ENCODE measurements at regions not wholly inside any gene's neighbourhood (a gene's known extent, or its start where the extent isn't known, plus 50 kb on each side); places are given as distances from the start of the nearest gene placed in this dataset.
A peak's percentile ranks its signal among the peaks of the same experiment; 100 is the strongest.

DNA sequence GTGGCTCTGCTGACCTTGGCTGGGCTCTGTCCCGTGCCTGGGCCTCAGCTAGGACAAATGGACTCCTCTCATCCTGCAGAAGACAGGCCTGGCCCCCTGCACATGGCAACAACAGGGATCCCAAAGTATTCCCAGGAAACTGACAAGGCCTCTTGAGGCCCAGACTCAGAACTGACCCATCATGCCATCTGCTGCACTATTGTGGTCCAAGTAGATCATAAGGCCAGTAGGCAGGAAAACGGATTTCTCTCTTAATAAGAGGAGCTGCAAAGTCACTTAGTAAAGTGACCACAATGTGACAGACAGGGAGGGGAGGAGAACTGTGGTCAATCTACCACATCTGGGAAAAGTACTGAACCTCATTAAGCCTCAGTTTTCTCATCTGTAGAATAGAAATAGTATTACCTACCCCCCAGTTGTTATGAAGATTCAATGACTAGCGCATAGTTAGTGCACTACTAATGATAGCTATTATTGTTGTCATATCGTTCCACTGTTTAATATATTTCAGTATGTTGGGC, 62.1 kb upstream of the TNRC6A start:
- no TSS peak for BruUV-seq (replicated peaks)
- intact Hi-C loops (cut with micrococcal nuclease), result loop anchor here (5.0 kb wide), 1 partner anchor 65 kb away; no protein-coding TSS in a partner anchor

DNA sequence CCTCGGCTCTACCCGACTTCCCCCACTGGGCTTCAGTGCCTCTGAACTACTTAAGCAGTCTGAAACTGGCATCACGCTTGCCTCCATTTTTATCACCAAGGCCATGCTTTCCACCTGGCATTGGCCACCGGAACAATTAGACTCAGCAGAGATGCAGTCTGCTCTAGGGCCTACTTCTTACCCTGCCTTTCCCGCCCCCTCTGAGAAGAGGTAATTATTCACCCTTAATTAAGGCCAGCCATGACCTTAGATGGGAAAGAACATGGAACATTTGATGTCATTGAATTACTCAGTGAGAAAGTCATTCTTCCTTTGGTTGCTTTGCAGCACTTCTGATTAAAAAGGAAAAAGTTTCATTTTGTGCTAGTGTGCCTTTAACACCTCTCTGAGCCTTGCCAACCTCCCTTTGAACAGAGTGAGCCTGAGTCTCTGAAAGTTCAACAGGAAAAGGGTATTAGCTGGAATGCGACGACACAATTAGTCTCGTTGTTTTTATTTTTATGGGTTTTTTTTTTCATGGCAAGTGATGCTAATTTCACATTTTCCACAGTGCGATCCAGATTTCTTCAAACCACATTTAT, 60.9 kb upstream of the TNRC6A start:
- TF ChIP-seq JUN (IDR thresholded peaks at IDR 0.05; ENCODE audit: borderline replicate concordance, insufficient read depth, insufficient read length, low read depth) (peak; percentile 56), POLR2AphosphoS5 (IDR thresholded peaks at IDR 0.05; ENCODE audit: insufficient read depth, low read depth, low read length) (peak; percentile 32), EZH2 (IDR thresholded peaks at IDR 0.05; ENCODE audit: borderline replicate concordance, low read depth, low read length, severe bottlenecking) (no peak)
- no peaks in the 10 kb centered on the region for H3K9me1 ChIP-seq (replicated peaks; ENCODE audit: control insufficient read depth, extremely low read depth, insufficient read depth, low read length)
- dilution Hi-C loops (cut with MboI; ENCODE audit: extremely low pct_ligation_motif_present, low sequenced_read_pairs), result no loop called here
- intact Hi-C loops (cut with micrococcal nuclease), result loop anchor here (1.0 to 5.0 kb wide), 4 partner anchors 22 to 129 kb away; partner anchors contain the start of gene RBBP6
- DNase-seq (ENCODE audit: low read depth, low spot score), result peak; percentile 87
- FAIRE-seq, result peak; percentile 56
- no TSS peak for BruUV-seq (replicated peaks)
- CTCF ChIA-PET, result interaction anchor here (1.2 to 1.7 kb wide), 7 partner anchors 13 to 151 kb away, joined by 3 to 11 read pairs (median 4); no protein-coding TSS in a partner anchor
- no peaks in the 10 kb centered on the region for H3K9me3 ChIP-seq (replicated peaks; ENCODE audit: control insufficient read depth, insufficient read depth, low read length)
- peak overlapping the region; percentile 60 for H3K9ac ChIP-seq (replicated peaks; ENCODE audit: extremely low read depth, insufficient read depth, low read length)
- H3K79me2 ChIP-seq (ENCODE audit: control insufficient read depth, insufficient read depth, low read length), result no peaks in the 10 kb centered on the region
- H2AFZ ChIP-seq (ENCODE audit: low read depth, low read length), result peak overlapping the region; percentile 58
- H4K20me1 ChIP-seq (replicated peaks; ENCODE audit: control insufficient read depth, extremely low read depth, insufficient read depth, low read length), result no peaks in the 10 kb centered on the region
- H3K4me2 ChIP-seq (ENCODE audit: insufficient read depth, low read length), result peak overlapping the region; percentile 43
- H3K27ac ChIP-seq (ENCODE audit: insufficient read depth, low read depth, low read length), result peak overlapping the region; percentile 85
- no peaks in the 10 kb centered on the region for H3K27me3 ChIP-seq (ENCODE audit: control insufficient read depth in 2 of 2, insufficient read depth in 2 of 2, low read length in 2 of 2)
- no peaks in the 10 kb centered on the region for H3K36me3 ChIP-seq (ENCODE audit: control insufficient read depth in 2 of 2, extremely low read depth in 1 of 2, insufficient read depth in 2 of 2, low read length in 2 of 2)
- H3K4me1 ChIP-seq (ENCODE audit: control insufficient read depth, extremely low read depth, insufficient read depth, low read length), result peaks cover 14% of the 10 kb centered on the region
- H3K4me3 ChIP-seq (replicated peaks in 1 of 3; ENCODE audit: insufficient read depth in 1 of 3, low read depth in 1 of 3, low read length in 3 of 3), result no peak overlapping the region
- POLR2A ChIA-PET, result no interaction called here

More for the DNA sequence above, 62.1 kb upstream of the TNRC6A start:
- Histone ChIP-seq H3K9ac (replicated peaks; ENCODE audit: extremely low read depth, insufficient read depth, low read length) (no peak overlapping the region), H3K9me1 (replicated peaks; ENCODE audit: control insufficient read depth, extremely low read depth, insufficient read depth, low read length) (no peaks in the 10 kb centered on the region), H2AFZ (ENCODE audit: low read depth, low read length) (no peak overlapping the region), H3K4me2 (ENCODE audit: insufficient read depth, low read length) (no peak overlapping the region), H3K4me3 (replicated peaks in 1 of 3; ENCODE audit: insufficient read depth in 1 of 3, low read depth in 1 of 3, low read length in 3 of 3) (no peak overlapping the region), H3K9me3 (replicated peaks; ENCODE audit: control insufficient read depth, insufficient read depth, low read length) (no peaks in the 10 kb centered on the region), H3K27ac (ENCODE audit: insufficient read depth, low read depth, low read length) (no peak overlapping the region), H3K36me3 (ENCODE audit: control insufficient read depth in 2 of 2, extremely low read depth in 1 of 2, insufficient read depth in 2 of 2, low read length in 2 of 2) (no peaks in the 10 kb centered on the region), H4K20me1 (replicated peaks; ENCODE audit: control insufficient read depth, extremely low read depth, insufficient read depth, low read length) (no peaks in the 10 kb centered on the region), H3K4me1 (ENCODE audit: control insufficient read depth, extremely low read depth, insufficient read depth, low read length) (peaks cover 14% of the 10 kb centered on the region), H3K27me3 (ENCODE audit: control insufficient read depth in 2 of 2, insufficient read depth in 2 of 2, low read length in 2 of 2) (no peaks in the 10 kb centered on the region), H3K79me2 (ENCODE audit: control insufficient read depth, insufficient read depth, low read length) (no peaks in the 10 kb centered on the region)
- no peak for TF ChIP-seq MYC (IDR thresholded peaks at IDR 0.05; ENCODE audit: low read depth, low read length)
- ChIA-PET CTCF (interaction anchor here (1.1 kb wide), 1 partner anchor 12 kb away, joined by 3 read pairs; no protein-coding TSS in a partner anchor), POLR2A (no interaction called here)
- DNase-seq (ENCODE audit: low read depth, low spot score), result no peak
- no peak for FAIRE-seq
- dilution Hi-C loops (cut with MboI; ENCODE audit: extremely low pct_ligation_motif_present, low sequenced_read_pairs), result no loop called here
